Neural cell (in vitro differentiated cells): ENCODE measurements at regions not wholly inside any gene's neighbourhood (a gene's known extent, or its start where the extent isn't known, plus 50 kb on each side); places are given as distances from the start of the nearest gene placed in this dataset.

Source experiments
- H2AFZ ChIP-seq: fragments of 200-600, 300-800 bp; sonication (generic), shearing (Covaris generic); 2 replicates; pipeline ENCODE4 v1.6.0; 2014; ENCODE audit warnings: low read depth, mild to moderate bottlenecking, antibody characterized with exemption, low read length, moderate library complexity
- H3F3A ChIP-seq: fragments of 200-600 bp; shearing (Covaris generic); 2 replicates; pipeline ENCODE4 v1.6.1; 2016; ENCODE audit warnings: mild to moderate bottlenecking, moderate library complexity, mixed read lengths, antibody characterized with exemption, low read length; ENCODE audit not compliant: insufficient read depth, poor library complexity, severe bottlenecking
- H3K27ac ChIP-seq: fragments of 200-600, 300-800 bp; sonication (generic), shearing (Covaris generic); 2 replicates; pipeline ENCODE4 v1.5.1; 2014; ENCODE audit warnings: mild to moderate bottlenecking, low read length, moderate library complexity
- H3K27me3 ChIP-seq: fragments of 300-800, 200-600 bp; sonication (generic), shearing (Covaris generic); 2 replicates; pipeline ENCODE4 v1.6.0; 2014; ENCODE audit warnings: mild to moderate bottlenecking, low read depth, low read length, moderate library complexity; ENCODE audit not compliant: insufficient read depth
- H3K36me3 ChIP-seq: fragments of 300-800, 200-600 bp; sonication (generic), shearing (Covaris generic); 2 replicates; pipeline ENCODE4 v1.5.1; 2014; ENCODE audit warnings: mild to moderate bottlenecking, antibody characterized with exemption, low read length, moderate library complexity; ENCODE audit not compliant: insufficient read depth
- H3K4me2 ChIP-seq: fragments of 300-800, 200-600 bp; sonication (generic), shearing (Covaris generic); 2 replicates; pipeline ENCODE4 v1.6.0; 2014; ENCODE audit warnings: mild to moderate bottlenecking, low read length
- H3K4me3 ChIP-seq: fragments of 300-800, 200-600 bp; sonication (generic), shearing (Covaris generic); 2 replicates; pipeline ENCODE4 v1.5.1; 2014; ENCODE audit warnings: mild to moderate bottlenecking, low read length, moderate library complexity
- H3K79me2 ChIP-seq: fragments of 200-600 bp; shearing (Covaris generic); replicated peaks from 2 replicates; pipeline ENCODE4 v1.6.0; 2014; ENCODE audit warnings: mild to moderate bottlenecking, low read length, moderate library complexity; ENCODE audit not compliant: insufficient read depth
- H3K9ac ChIP-seq: fragments of 300-800, 200-600 bp; sonication (generic), shearing (Covaris generic); 2 replicates; pipeline ENCODE4 v1.6.1; 2016; ENCODE audit warnings: mild to moderate bottlenecking, low read length, mixed read lengths
- H3K9me2 ChIP-seq: fragments of 200-600 bp; shearing (Covaris generic); 2 replicates; pipeline ENCODE4 v1.6.1; 2016; ENCODE audit warnings: mild to moderate bottlenecking, low read length, mixed read lengths; ENCODE audit not compliant: insufficient read depth
- H3K9me3 ChIP-seq: fragments of 200-600, 300-800 bp; sonication (generic), shearing (Covaris generic); 2 replicates; pipeline ENCODE4 v1.6.1; 2016; ENCODE audit warnings: mild to moderate bottlenecking, mixed run types, low read length, moderate library complexity, mixed read lengths
- H4K20me1 ChIP-seq: fragments of 200-600 bp; shearing (Covaris generic); 2 replicates; pipeline ENCODE4 v1.6.1; 2016; ENCODE audit warnings: mild to moderate bottlenecking, mixed run types; ENCODE audit not compliant: insufficient read depth
- EP300 ChIP-seq: fragments of 450-650 bp; conservative IDR thresholded peaks from 2 replicates; pipeline ENCODE4 v1.6.1; 2014; ENCODE audit warnings: antibody characterized with exemption, mild to moderate bottlenecking, moderate library complexity; ENCODE audit not compliant: poor library complexity, severe bottlenecking
- EZH2 ChIP-seq: fragments of 200-600, 300-800 bp; shearing (Covaris generic), sonication (generic); IDR thresholded peaks from 2 replicates; pipeline ENCODE4 v1.6.1; 2014; ENCODE audit warnings: antibody characterized with exemption, low read length, borderline replicate concordance, mild to moderate bottlenecking; ENCODE audit not compliant: insufficient read depth, poor library complexity, severe bottlenecking
- MXI1 ChIP-seq: fragments of 450-650 bp; conservative IDR thresholded peaks from 2 replicates; pipeline ENCODE4 v1.6.1; 2014; ENCODE audit warnings: antibody characterized with exemption, mild to moderate bottlenecking; ENCODE audit not compliant: poor library complexity, severe bottlenecking
- POLR2AphosphoS5 ChIP-seq: IDR thresholded peaks from 2 replicates; pipeline ENCODE4 v1.6.1; 2012
- RAD21 ChIP-seq: fragments of 450-650 bp; conservative IDR thresholded peaks from 2 replicates; pipeline ENCODE4 v1.6.1; 2014; ENCODE audit warnings: antibody characterized with exemption, mild to moderate bottlenecking, moderate library complexity
- SMC3 ChIP-seq: fragments of 450-650 bp; conservative IDR thresholded peaks from 2 replicates; pipeline ENCODE4 v1.6.1; 2014; ENCODE audit warnings: antibody characterized with exemption, mild to moderate bottlenecking, moderate library complexity; ENCODE audit not compliant: poor library complexity
- TAF1 ChIP-seq: IDR thresholded peaks from 2 replicates; pipeline ENCODE4 v1.6.1; 2012; ENCODE audit warnings: low read depth
- TF ChIP-seq, protein P1 (sequence below): IDR thresholded peaks from 2 replicates; pipeline ENCODE4 v1.6.1; 2012; ENCODE audit warnings: borderline replicate concordance
- TF ChIP-seq, protein P2 (sequence below): fragments of 450-650 bp; IDR thresholded peaks from 2 replicates; pipeline ENCODE4 v1.5.1; 2014; ENCODE audit warnings: antibody characterized with exemption, mild to moderate bottlenecking, moderate library complexity; ENCODE audit not compliant: poor library complexity, severe bottlenecking

DNA sequence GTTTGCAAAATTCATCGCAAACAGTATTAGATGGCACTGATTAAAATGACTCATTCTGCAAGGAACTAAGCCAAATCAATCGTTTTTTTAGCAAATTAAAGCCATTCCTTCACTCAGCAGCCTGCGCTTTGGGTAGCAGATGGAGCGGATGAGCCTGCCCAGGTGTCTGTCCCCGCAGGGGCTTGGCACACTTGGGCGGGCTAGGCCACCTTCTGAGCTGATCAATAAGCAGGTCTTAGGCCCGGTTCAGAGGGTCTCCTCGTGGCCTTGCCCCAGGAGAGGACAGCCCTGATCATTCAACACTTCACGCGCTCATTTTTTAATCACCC, 78.0 kb upstream of the FCN1 start:
- Histone ChIP-seq H3K9me2 (no peaks in the 10 kb centered on the region), H3K9ac (no peak overlapping the region), H3K27ac (no peak overlapping the region), H2AFZ (no peak overlapping the region), H3K27me3 (no peaks in the 10 kb centered on the region), H3K79me2 (no peaks in the 10 kb centered on the region), H4K20me1 (no peaks in the 10 kb centered on the region), H3K4me2 (no peak overlapping the region), H3K4me3 (no peak overlapping the region), H3F3A (no peaks in the 10 kb centered on the region), H3K36me3 (no peaks in the 10 kb centered on the region), H3K9me3 (no peaks in the 10 kb centered on the region)
- TF ChIP-seq, protein P1, sequence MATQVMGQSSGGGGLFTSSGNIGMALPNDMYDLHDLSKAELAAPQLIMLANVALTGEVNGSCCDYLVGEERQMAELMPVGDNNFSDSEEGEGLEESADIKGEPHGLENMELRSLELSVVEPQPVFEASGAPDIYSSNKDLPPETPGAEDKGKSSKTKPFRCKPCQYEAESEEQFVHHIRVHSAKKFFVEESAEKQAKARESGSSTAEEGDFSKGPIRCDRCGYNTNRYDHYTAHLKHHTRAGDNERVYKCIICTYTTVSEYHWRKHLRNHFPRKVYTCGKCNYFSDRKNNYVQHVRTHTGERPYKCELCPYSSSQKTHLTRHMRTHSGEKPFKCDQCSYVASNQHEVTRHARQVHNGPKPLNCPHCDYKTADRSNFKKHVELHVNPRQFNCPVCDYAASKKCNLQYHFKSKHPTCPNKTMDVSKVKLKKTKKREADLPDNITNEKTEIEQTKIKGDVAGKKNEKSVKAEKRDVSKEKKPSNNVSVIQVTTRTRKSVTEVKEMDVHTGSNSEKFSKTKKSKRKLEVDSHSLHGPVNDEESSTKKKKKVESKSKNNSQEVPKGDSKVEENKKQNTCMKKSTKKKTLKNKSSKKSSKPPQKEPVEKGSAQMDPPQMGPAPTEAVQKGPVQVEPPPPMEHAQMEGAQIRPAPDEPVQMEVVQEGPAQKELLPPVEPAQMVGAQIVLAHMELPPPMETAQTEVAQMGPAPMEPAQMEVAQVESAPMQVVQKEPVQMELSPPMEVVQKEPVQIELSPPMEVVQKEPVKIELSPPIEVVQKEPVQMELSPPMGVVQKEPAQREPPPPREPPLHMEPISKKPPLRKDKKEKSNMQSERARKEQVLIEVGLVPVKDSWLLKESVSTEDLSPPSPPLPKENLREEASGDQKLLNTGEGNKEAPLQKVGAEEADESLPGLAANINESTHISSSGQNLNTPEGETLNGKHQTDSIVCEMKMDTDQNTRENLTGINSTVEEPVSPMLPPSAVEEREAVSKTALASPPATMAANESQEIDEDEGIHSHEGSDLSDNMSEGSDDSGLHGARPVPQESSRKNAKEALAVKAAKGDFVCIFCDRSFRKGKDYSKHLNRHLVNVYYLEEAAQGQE, result no peak
- TF ChIP-seq EP300 (no peak), MXI1 (no peak), RAD21 (no peak), TAF1 (no peak), POLR2AphosphoS5 (no peak), SMC3 (no peak), EZH2 (no peak)
- TF ChIP-seq, protein P2, sequence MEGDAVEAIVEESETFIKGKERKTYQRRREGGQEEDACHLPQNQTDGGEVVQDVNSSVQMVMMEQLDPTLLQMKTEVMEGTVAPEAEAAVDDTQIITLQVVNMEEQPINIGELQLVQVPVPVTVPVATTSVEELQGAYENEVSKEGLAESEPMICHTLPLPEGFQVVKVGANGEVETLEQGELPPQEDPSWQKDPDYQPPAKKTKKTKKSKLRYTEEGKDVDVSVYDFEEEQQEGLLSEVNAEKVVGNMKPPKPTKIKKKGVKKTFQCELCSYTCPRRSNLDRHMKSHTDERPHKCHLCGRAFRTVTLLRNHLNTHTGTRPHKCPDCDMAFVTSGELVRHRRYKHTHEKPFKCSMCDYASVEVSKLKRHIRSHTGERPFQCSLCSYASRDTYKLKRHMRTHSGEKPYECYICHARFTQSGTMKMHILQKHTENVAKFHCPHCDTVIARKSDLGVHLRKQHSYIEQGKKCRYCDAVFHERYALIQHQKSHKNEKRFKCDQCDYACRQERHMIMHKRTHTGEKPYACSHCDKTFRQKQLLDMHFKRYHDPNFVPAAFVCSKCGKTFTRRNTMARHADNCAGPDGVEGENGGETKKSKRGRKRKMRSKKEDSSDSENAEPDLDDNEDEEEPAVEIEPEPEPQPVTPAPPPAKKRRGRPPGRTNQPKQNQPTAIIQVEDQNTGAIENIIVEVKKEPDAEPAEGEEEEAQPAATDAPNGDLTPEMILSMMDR, result no peak

DNA sequence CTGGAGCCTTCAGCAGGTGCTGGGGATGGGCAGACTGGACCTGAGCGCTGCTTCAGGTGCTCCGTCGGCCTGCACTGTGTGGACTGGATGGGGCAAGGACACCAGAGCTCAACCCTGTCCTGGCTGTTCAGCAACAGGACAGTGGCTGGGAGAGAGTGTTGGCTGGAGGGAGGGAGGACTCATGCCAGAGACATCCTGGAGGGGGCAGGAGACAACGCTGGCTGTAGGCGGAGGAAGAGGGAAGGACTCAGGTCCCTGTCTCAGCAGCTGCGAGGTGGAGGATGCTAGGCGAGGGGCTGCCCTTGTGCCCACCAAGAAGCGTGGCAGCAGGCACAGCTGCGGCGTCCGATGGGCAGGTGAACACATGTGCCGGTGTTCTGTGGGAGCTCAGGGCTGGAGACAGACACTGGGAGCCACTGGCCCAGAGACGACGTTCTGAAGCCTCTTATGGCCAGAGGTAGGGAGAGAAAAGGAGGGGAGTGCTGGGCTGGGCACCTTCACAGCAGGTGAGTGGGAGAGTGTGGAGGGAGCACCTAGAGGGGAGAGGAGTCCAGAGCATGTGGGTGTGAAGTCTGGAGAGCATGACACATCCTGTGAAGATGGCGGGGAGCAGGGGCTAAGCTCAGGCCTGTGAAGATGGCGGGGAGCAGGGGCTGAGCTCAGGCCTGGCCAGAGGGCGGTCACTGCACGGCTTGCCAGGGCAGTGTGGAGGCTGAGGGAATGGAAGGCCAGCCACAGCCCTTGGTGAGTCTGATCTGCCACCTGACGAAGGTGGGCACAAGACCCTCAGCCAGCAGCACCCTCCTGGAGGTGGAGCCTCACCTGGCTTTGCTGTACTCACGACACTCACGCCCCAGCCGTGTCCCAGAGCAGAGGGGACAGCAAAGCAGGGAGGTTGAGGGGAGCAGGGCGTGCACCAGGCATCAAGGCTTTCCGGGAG, 79.1 kb upstream of the FCN1 start:
- no peaks in the 10 kb centered on the region for H3F3A ChIP-seq
- H3K9me3 ChIP-seq, result no peaks in the 10 kb centered on the region
- H3K27ac ChIP-seq, result no peak overlapping the region
- no peaks in the 10 kb centered on the region for H3K79me2 ChIP-seq
- H2AFZ ChIP-seq, result no peak overlapping the region
- no peak overlapping the region for H3K4me3 ChIP-seq
- H3K36me3 ChIP-seq, result no peaks in the 10 kb centered on the region
- no peaks in the 10 kb centered on the region for H4K20me1 ChIP-seq
- TF ChIP-seq, protein P1, result no peak
- TF ChIP-seq, protein P2, result no peak
- no peak for TF ChIP-seq RAD21
- TF ChIP-seq TAF1, result no peak
- no peak for TF ChIP-seq MXI1
- TF ChIP-seq EP300, result no peak
- TF ChIP-seq SMC3, result no peak
- TF ChIP-seq EZH2, result no peak
- TF ChIP-seq POLR2AphosphoS5, result no peak
- H3K27me3 ChIP-seq, result no peaks in the 10 kb centered on the region
- H3K9me2 ChIP-seq, result no peaks in the 10 kb centered on the region
- no peak overlapping the region for H3K4me2 ChIP-seq
- no peak overlapping the region for H3K9ac ChIP-seq
